Fibroblast of peridontal ligament (primary cell): ENCODE measurements at regions not wholly inside any gene's neighbourhood (a gene's known extent, or its start where the extent isn't known, plus 50 kb on each side); places are given as distances from the start of the nearest gene placed in this dataset.
"Not testable (repeated sequence)": the region's sequence is repeated elsewhere in the genome, so short reads cannot be mapped to it uniquely, and the experiment has no call there.

Source experiments
- DNase-seq: peaks from one replicate; pipeline ENCODE4 v3.0.0-alpha.2; 2010; ENCODE audit errors: extremely low read depth

GRCh38 chr2:89795530-89795929 lies 1104.1 kb downstream of the RPIA start:
- DNase-seq, result not testable (repeated sequence)

- DNase-seq, result no peak
These were observed 1106.0 kb downstream of the RPIA start for GRCh38 chr2:89797320-89798038.

DNA sequence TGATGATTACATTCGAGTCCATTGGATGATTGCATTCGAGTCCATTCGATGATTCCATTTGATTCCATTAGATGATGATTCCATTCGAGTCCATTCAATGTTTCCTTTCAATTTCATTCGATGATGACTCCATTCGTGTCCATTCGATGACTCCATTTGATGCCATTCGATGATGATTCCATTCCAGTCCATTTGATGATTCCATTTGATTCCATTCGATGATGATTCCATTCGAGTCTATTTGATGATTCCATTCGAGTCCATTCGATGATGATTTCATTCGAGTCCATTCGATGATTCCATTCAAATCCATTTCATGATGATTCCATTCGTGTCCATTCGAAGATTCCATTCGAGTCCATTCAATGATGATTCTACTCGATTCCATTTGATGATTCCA lies 1109.7 kb downstream of the RPIA start:
- not testable (repeated sequence) for DNase-seq

DNA sequence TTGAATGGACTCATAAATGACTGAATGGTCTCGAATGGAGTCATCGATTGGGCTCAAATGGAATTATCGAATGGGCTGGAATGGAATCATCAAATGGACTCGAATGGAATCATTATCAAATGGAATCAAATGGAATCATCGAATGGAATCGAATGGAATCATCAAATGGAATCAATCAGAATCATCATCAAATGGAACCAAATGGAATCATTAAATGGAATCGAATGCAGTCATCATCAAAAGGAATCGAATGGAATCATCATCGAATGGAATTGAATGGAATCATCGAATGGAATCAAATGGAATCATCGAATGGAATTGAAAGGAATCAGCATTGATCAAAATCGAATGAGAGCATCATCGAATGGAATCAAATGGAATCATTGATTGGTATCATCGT lies 1114.9 kb downstream of the RPIA start:
- not testable (repeated sequence) for DNase-seq

DNA sequence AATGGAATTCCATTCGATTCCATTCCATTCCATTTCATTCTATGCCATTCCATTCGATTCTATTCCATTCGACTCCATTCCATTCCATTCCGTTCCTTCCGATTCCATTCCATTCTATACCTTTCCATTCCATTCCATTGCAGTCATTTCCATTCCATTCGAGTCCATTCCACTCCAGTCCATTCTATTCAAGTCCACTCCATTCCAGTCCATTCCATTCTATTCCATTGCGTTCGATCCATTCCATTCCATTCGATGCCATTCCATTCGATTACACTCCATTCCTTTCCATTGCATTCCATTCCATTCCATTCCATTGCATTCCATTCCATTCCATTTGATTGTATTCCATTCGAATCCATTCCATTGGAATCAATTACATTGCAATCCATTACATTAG lies 1119.8 kb downstream of the RPIA start:
- no peak for DNase-seq

- not testable (repeated sequence) for DNase-seq
These were observed 1120.4 kb downstream of the RPIA start for GRCh38 chr2:89811910-89812309.

- not testable (repeated sequence) for DNase-seq
These were observed 1122.9 kb downstream of the RPIA start for GRCh38 chr2:89814359-89814758.

DNA sequence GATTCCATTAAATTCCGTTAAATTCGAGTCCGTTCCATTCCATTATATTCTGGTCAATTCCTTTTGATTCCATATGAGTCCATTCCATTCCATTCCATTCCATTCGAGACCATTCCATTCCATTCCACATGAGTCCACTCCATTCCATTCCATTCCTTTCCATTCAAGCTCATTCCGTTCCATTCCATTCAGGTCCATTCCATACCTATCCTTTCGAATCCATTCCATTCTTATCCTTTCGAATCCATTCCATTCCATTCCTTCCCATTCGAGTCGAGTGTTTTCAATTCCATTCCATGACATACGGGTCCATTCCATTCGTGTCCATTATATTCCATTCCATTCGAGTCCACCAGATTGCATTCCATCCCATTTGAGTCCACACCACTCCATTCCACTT lies 1127.4 kb downstream of the RPIA start:
- no peak for DNase-seq

GRCh38 chr2:89819809-89820208 lies 1128.3 kb downstream of the RPIA start:
- no peak for DNase-seq

- no peak for DNase-seq
These were observed 1128.8 kb downstream of the RPIA start for GRCh38 chr2:89820248-89820647.

- no peak for DNase-seq
These were observed 1130.0 kb downstream of the RPIA start for GRCh38 chr2:89821455-89821945.

DNA sequence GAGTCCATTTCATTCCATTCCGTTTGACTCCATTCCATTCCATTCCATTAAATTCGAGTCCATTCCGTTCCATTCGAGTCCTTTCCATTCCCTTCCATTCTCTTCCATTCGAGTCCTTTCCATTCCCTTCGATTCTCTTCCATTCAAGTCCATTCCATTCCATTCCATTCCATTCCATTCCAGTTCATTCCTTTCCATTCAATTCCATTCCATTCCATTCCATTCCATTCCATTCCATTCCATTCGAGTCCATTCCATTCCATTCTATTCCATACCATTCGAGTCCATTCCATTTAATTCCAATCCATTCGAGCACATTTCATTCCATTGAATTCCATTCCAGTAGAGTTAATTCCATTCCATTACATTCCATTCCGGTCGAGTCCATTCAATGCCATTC lies 1130.9 kb downstream of the RPIA start:
- DNase-seq, result not testable (repeated sequence)

GRCh38 chr2:89823556-89823955 lies 1132.1 kb downstream of the RPIA start:
- DNase-seq, result no peak

DNA sequence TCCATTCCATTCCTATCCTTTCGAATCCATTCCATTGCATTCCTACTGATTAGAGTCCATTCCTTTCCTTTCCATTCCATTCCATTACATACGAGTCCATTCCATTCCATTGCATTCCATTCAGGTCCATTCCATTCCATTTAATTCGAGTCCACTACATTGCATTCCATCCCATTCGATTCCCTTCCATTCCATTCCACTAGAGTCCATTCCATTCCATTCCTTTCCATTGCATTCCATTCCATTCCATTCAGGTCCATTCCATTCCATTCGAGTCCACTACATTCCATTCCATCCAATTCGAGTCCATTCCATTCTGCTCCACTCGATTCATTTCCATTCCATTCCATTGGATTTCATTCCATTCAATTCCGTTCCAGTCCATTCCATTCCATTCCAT lies 1133.6 kb downstream of the RPIA start:
- DNase-seq, result no peak

DNA sequence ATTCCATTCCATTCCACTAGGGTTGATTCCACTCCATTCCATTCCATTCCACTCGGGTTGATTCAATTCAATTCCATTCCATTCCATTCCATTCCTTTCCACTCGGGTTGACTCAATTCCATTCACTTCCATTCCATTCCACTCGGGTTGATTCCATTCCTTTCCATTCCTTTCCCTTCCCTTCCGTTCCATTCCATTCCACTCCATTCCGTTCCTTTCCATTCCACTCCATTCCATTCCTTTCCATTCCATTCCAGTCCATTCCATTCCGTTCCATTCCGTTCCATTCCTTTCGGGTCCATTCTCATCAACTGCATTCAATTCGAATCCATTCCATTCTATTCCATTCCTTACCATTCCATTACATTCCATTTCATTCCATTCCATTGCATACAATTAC lies 1135.3 kb downstream of the RPIA start:
- not testable (repeated sequence) for DNase-seq

DNA sequence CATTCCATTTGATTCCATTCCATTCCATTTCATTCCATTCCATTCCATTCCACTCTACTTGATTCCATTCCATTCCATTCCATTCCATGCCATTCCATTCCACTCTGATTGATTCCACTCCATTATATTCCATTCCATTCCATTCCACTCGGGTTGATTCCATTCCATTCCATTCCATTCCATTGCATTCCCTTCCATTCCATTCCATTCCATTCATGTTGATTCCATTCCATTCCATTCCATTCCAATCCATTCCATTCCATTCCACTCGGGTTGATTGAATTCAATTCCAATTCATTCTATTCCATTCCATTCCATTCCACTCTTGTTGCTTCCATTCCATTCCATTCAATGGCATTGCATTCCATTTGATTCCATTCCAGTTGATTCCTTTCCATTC lies 1136.4 kb downstream of the RPIA start:
- DNase-seq, result not testable (repeated sequence)

DNA sequence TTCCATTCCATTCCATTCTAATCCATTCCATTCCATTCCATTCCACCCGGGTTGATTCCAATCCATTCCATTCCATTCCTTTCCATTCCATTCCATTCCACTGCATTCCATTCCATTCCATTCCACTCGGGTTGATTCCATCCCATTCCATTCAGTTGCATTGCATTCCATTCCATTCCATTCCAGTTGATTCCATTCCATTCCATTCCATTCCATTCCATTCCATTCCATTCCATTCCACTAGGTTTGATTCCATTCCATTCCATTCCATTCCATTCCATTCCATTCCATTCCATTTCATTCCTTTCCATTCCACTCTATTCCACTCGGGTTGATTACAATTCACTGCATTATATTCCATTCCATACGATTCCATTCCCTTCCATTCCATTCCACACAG lies 1136.9 kb downstream of the RPIA start:
- DNase-seq, result not testable (repeated sequence)

GRCh38 chr2:89828961-89829631 lies 1137.6 kb downstream of the RPIA start:
- DNase-seq, result not testable (repeated sequence)

GRCh38 chr2:89829828-89830227 lies 1138.4 kb downstream of the RPIA start:
- DNase-seq, result no peak

- not testable (repeated sequence) for DNase-seq
These were observed 1139.1 kb downstream of the RPIA start for GRCh38 chr2:89830341-89831218.

DNA sequence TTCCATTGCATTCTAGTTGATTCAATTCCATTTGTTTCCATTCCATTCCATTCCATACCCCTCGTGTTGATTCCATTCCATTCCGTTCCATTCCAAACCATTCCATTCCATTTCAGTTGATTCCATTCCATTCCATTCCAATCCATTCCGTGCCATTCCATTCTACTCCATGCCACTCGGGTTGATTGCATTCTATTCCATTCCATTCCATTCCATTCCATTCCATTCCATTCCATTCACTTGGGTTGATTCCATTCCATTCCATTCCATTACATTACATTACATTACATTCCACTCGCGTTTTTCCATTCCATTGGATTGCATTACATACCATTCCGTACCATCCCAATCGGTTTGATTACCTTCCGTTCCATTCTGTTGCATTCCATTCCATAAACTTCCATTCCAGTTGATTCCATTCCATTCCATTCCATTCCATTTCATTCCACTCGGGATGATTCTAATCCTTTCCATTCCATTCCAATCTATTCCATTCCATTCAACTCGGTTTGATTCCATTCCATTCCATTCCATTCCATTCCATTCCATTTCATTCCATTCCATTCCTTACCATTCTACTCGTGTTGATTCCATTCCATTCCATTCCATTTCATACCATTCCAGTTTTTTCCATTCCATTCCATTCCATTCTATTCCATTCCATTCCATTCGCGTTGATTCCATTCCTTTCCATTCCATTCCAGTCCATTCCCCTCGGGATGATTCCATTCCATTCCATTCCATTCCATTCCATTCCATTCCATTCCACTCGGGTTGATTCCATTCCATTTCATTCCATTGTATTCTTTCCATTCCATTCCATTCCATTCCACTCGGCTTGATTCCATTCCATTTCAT lies 1140.4 kb downstream of the RPIA start:
- no peak for DNase-seq
